ENCODE measurements at regions not wholly inside any gene's neighbourhood (a gene's known extent, or its start where the extent isn't known, plus 50 kb on each side); places are given as distances from the start of the nearest gene placed in this dataset.

DNA sequence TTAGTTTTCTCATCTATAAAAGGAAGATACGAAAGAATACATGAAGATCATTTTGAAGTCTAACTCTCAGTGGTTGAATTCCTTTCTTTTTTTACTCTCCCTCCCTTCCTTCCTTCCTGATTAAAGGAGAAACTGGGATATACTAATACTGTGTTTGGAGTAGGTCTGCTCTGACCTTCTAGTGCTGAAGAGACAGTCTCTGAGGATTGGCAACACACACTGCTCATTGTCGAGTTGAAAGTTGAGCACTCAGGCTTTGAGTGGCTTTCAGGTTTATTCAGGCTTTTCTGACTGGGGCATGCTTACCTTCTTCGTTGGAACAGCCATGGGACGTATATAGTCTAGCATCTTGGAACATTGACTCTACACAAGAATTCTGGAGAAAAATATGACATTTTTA is 86.9 kb upstream of the RPS23 start:
- Histone ChIP-seq H3K36me3 (replicated peaks in 1 of 2; ENCODE audit: insufficient read depth in 1 of 2, low read depth in 2 of 2) (no peaks in the 10 kb centered on the region), H3K27ac (no peak overlapping the region), H3K4me1 (no peaks in the 10 kb centered on the region), H3K9me3 (no peaks in the 10 kb centered on the region), H3K4me3 (no peak overlapping the region), H3K27me3 (no peaks in the 10 kb centered on the region)
- ATAC-seq: no peak
- DNase-seq: no peak
- WGBS, 2 donors: 84 to 86% methylated on average over 4 of the region's 4 CpGs
- intact Hi-C loops (cut with DNase I): no loop called here
- TF ChIP-seq POLR2A (IDR thresholded peaks at IDR 0.05): no peak
- TF ChIP-seq, protein P1, sequence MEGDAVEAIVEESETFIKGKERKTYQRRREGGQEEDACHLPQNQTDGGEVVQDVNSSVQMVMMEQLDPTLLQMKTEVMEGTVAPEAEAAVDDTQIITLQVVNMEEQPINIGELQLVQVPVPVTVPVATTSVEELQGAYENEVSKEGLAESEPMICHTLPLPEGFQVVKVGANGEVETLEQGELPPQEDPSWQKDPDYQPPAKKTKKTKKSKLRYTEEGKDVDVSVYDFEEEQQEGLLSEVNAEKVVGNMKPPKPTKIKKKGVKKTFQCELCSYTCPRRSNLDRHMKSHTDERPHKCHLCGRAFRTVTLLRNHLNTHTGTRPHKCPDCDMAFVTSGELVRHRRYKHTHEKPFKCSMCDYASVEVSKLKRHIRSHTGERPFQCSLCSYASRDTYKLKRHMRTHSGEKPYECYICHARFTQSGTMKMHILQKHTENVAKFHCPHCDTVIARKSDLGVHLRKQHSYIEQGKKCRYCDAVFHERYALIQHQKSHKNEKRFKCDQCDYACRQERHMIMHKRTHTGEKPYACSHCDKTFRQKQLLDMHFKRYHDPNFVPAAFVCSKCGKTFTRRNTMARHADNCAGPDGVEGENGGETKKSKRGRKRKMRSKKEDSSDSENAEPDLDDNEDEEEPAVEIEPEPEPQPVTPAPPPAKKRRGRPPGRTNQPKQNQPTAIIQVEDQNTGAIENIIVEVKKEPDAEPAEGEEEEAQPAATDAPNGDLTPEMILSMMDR (IDR thresholded peaks at IDR 0.05): no peak

- Histone ChIP-seq H3K27me3 (no peaks in the 10 kb centered on the region), H3K27ac (no peak overlapping the region), H3K4me1 (no peaks in the 10 kb centered on the region), H3K4me3 (no peak overlapping the region), H3K36me3 (replicated peaks in 1 of 2; ENCODE audit: insufficient read depth in 1 of 2, low read depth in 2 of 2) (no peaks in the 10 kb centered on the region), H3K9me3 (no peaks in the 10 kb centered on the region)
- ATAC-seq (peak; percentile 35), DNase-seq (no peak)
- 63 to 66% methylated on average over 5 of the region's 5 CpGs for WGBS, 2 donors
- TF ChIP-seq, protein P1 (IDR thresholded peaks at IDR 0.05): peak in 2 of 7 experiments; percentile 18 to 26
- no peak for TF ChIP-seq POLR2A (IDR thresholded peaks at IDR 0.05)
- intact Hi-C loops (cut with DNase I): no loop called here
Measured at GRCh38 chr5:82364497-82364896, 86.3 kb upstream of the RPS23 start.

GRCh38 chr5:82363524-82363923 is 85.4 kb upstream of the RPS23 start:
- WGBS, 2 donors: 40 to 51% methylated on average over 4 of the region's 4 CpGs
- no peak for DNase-seq
- TF ChIP-seq, protein P1 (IDR thresholded peaks at IDR 0.05): no peak
- no peak for TF ChIP-seq POLR2A (IDR thresholded peaks at IDR 0.05)
- Histone ChIP-seq H3K27me3 (no peaks in the 10 kb centered on the region), H3K4me3 (no peak overlapping the region), H3K27ac (no peak overlapping the region), H3K9me3 (no peaks in the 10 kb centered on the region), H3K4me1 (no peaks in the 10 kb centered on the region), H3K36me3 (replicated peaks in 1 of 2; ENCODE audit: insufficient read depth in 1 of 2, low read depth in 2 of 2) (no peaks in the 10 kb centered on the region)
- ATAC-seq: no peak
- intact Hi-C loops (cut with DNase I): no loop called here

GRCh38 chr5:82362636-82363035 is 84.5 kb upstream of the RPS23 start:
- H3K27ac ChIP-seq: no peak overlapping the region
- intact Hi-C loops (cut with DNase I): no loop called here
- H3K4me1 ChIP-seq: no peaks in the 10 kb centered on the region
- no peak for DNase-seq
- no peaks in the 10 kb centered on the region for H3K9me3 ChIP-seq
- H3K27me3 ChIP-seq: no peaks in the 10 kb centered on the region
- no peak for ATAC-seq
- H3K4me3 ChIP-seq: no peak overlapping the region
- TF ChIP-seq POLR2A (IDR thresholded peaks at IDR 0.05): no peak
- TF ChIP-seq, protein P1 (IDR thresholded peaks at IDR 0.05): no peak
- WGBS, 2 donors: 61 to 70% methylated on average over 6 of the region's 6 CpGs
- no peaks in the 10 kb centered on the region for H3K36me3 ChIP-seq (replicated peaks in 1 of 2; ENCODE audit: insufficient read depth in 1 of 2, low read depth in 2 of 2)

- Histone ChIP-seq H3K4me3 (no peak overlapping the region), H3K27ac (no peak overlapping the region), H3K27me3 (no peaks in the 10 kb centered on the region), H3K4me1 (no peaks in the 10 kb centered on the region), H3K36me3 (replicated peaks in 1 of 2; ENCODE audit: insufficient read depth in 1 of 2, low read depth in 2 of 2) (no peaks in the 10 kb centered on the region), H3K9me3 (no peaks in the 10 kb centered on the region)
- no peak for ATAC-seq
- no peak for DNase-seq
- TF ChIP-seq, protein P1 (IDR thresholded peaks at IDR 0.05): no peak
- 73 to 84% methylated on average over 3 of the region's 3 CpGs for WGBS, 2 donors
- intact Hi-C loops (cut with DNase I): no loop called here
Measured at GRCh38 chr5:82360022-82360421, 81.9 kb upstream of the RPS23 start.

All from body of pancreas (tissue), 4 donors.